MG63 (cell line): ENCODE measurements at regions not wholly inside any gene's neighbourhood (a gene's known extent, or its start where the extent isn't known, plus 50 kb on each side); places are given as distances from the start of the nearest gene placed in this dataset.

Experiments used
- DNase-seq: peaks from one replicate; pipeline ENCODE4 v3.0.0-alpha.2; 2020
- H3K27me3 ChIP-seq: fragments of 250-450 bp; sonication (Bioruptor Pico); 2 replicates; pipeline ENCODE4 v1.5.1; 2020; ENCODE audit warnings: mild to moderate bottlenecking, moderate library complexity
- H3K36me3 ChIP-seq: fragments of 250-450 bp; sonication (Bioruptor Pico); 2 replicates; pipeline ENCODE4 v1.5.1; 2020; ENCODE audit warnings: mild to moderate bottlenecking, moderate library complexity
- H3K4me3 ChIP-seq: fragments of 250-450 bp; sonication (Bioruptor Pico); 2 replicates; pipeline ENCODE4 v1.5.1; 2020; ENCODE audit warnings: mild to moderate bottlenecking, moderate library complexity
- H3K9me3 ChIP-seq: fragments of 250-450 bp; sonication (Bioruptor Pico); 2 replicates; pipeline ENCODE4 v1.5.1; 2020; ENCODE audit warnings: mild to moderate bottlenecking, moderate library complexity

DNA sequence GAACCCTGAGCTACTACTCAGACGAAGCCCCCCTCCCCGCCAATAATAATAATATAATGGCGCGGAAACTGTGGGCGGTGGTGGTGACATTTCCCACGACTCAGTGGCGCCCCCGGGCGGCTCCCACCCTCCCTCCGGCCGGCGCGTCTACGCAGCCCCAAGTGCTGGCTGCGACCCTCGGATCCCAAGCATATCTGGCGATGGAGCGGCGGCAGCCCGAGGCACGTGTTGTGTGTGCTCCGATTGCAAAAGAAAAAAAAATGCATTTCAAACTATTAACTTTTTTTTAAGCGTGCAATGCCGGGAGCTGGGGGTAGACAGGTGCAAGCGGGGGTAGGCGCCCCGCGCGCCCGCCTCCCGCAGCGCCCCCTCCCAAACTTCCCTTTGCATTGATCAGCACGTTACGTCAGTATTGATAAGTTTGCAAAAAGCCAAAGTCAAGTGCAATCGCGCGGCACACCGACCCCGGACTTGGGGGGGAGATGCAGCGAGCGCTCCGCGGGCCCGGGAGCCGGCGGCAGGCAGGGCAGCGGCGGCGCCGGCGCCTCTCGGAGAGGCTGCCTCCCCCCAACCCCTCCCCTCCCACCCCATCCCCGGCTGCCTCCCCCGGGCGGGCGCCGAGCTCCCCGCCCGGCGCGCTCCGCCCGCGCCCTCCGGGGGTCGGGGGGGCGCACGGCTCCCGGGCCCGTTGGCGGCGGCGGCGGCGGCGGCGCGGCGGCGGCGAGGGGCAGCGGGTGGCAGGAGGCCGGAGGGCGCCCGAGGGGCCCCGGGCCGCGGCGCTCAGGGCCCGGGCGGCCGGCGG, 113.1 kb upstream of the MYL2 start:
- Histone ChIP-seq H3K4me3 (no peak overlapping the region), H3K9me3 (no peaks in the 10 kb centered on the region), H3K27me3 (peaks cover 77% of the 10 kb centered on the region), H3K36me3 (no peaks in the 10 kb centered on the region)
- DNase-seq, result no peak

DNA sequence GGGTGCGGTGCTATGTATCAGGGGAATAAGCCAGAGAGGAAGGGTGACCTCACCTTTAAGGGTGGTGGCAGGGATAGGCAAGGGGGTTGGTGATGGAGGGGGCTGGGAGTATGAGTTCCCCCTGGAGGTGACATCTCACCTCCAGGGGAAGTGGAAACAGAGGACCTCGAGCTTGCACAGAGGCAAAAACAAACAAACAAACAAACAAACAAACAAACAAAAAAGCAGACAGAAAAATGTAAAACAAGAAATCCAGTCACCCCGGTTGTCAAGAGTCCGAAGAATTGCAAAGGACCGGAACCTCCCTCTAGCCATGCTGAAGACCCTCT, 112.2 kb upstream of the MYL2 start:
- H3K27me3 ChIP-seq, result peaks cover 70% of the 10 kb centered on the region
- H3K9me3 ChIP-seq, result no peaks in the 10 kb centered on the region
- no peak overlapping the region for H3K4me3 ChIP-seq
- no peak for DNase-seq
- no peaks in the 10 kb centered on the region for H3K36me3 ChIP-seq

- Histone ChIP-seq H3K4me3 (no peak overlapping the region), H3K9me3 (no peaks in the 10 kb centered on the region), H3K27me3 (peaks cover 70% of the 10 kb centered on the region), H3K36me3 (no peaks in the 10 kb centered on the region)
- DNase-seq, result no peak
Measured at GRCh38 chr12:111031916-111032590, 111.7 kb upstream of the MYL2 start.

- H3K9me3 ChIP-seq, result no peaks in the 10 kb centered on the region
- DNase-seq, result no peak
- H3K27me3 ChIP-seq, result peaks cover 71% of the 10 kb centered on the region
- H3K4me3 ChIP-seq, result no peak overlapping the region
- no peaks in the 10 kb centered on the region for H3K36me3 ChIP-seq
Measured at GRCh38 chr12:111030800-111031199, 110.4 kb upstream of the MYL2 start.

DNA sequence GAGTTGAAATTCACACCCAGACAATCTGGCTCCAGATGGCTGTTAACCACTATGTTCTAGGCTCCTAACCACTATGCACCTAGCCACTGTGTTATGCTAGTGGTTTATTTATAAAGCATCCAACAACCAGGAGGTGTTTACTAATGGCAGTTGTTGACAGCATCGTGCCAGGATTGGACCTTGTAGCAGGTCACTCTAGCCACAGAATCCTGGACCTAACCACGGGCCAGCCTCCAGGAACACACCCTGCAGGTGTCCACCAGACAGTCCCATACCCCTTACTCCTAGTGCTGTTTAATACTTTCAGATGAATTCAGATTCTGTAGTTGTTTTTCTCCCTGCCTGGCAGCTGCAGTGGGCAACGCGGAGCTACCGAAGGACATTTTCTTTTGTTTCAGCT, 109.4 kb upstream of the MYL2 start:
- DNase-seq, result no peak
- Histone ChIP-seq H3K36me3 (no peaks in the 10 kb centered on the region), H3K4me3 (no peak overlapping the region), H3K9me3 (no peaks in the 10 kb centered on the region), H3K27me3 (peaks cover 67% of the 10 kb centered on the region)

GRCh38 chr12:111029305-111029704, 108.9 kb upstream of the MYL2 start:
- peaks cover 64% of the 10 kb centered on the region for H3K27me3 ChIP-seq
- no peak overlapping the region for H3K4me3 ChIP-seq
- no peaks in the 10 kb centered on the region for H3K9me3 ChIP-seq
- no peaks in the 10 kb centered on the region for H3K36me3 ChIP-seq
- no peak for DNase-seq

DNA sequence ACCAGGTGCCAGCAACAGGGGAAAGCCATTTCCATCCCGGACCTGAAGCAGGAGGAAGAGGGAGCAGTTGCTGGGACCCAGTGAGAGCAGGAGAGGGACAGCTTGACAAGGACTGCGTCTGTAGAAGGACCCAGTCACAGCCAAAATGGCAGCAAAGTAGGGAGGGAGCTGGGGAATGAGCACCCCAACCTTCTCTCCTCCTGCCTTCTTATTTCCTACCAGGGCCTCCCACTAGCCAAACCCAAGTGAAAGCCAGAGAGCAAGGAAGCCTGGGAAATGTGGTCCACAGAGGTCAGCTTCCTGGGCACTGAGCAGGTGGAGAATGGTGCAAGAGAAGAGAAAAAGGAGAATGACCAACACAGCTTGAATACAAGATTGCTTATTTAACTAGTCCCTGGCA, 108.5 kb upstream of the MYL2 start:
- no peak overlapping the region for H3K4me3 ChIP-seq
- H3K9me3 ChIP-seq, result no peaks in the 10 kb centered on the region
- H3K27me3 ChIP-seq, result peaks cover 63% of the 10 kb centered on the region
- no peaks in the 10 kb centered on the region for H3K36me3 ChIP-seq
- no peak for DNase-seq

GRCh38 chr12:111027431-111027830, 107.1 kb upstream of the MYL2 start:
- Histone ChIP-seq H3K36me3 (no peaks in the 10 kb centered on the region), H3K27me3 (peaks cover 52% of the 10 kb centered on the region), H3K4me3 (no peak overlapping the region), H3K9me3 (no peaks in the 10 kb centered on the region)
- no peak for DNase-seq

GRCh38 chr12:111025792-111026430, 105.5 kb upstream of the MYL2 start:
- H3K4me3 ChIP-seq, result no peak overlapping the region
- no peaks in the 10 kb centered on the region for H3K36me3 ChIP-seq
- no peak for DNase-seq
- H3K9me3 ChIP-seq, result no peaks in the 10 kb centered on the region
- peaks cover 39% of the 10 kb centered on the region for H3K27me3 ChIP-seq

- Histone ChIP-seq H3K36me3 (no peaks in the 10 kb centered on the region), H3K4me3 (no peak overlapping the region), H3K27me3 (peaks cover 32% of the 10 kb centered on the region), H3K9me3 (no peaks in the 10 kb centered on the region)
- no peak for DNase-seq
Measured at GRCh38 chr12:111025301-111025700, 104.9 kb upstream of the MYL2 start.

GRCh38 chr12:111024205-111024801, 103.9 kb upstream of the MYL2 start:
- no peaks in the 10 kb centered on the region for H3K9me3 ChIP-seq
- H3K36me3 ChIP-seq, result no peaks in the 10 kb centered on the region
- peaks cover 31% of the 10 kb centered on the region for H3K27me3 ChIP-seq
- no peak overlapping the region for H3K4me3 ChIP-seq
- peak; percentile 54 for DNase-seq

GRCh38 chr12:111022386-111022785, 102.0 kb upstream of the MYL2 start:
- H3K9me3 ChIP-seq, result no peaks in the 10 kb centered on the region
- no peak for DNase-seq
- H3K36me3 ChIP-seq, result no peaks in the 10 kb centered on the region
- no peak overlapping the region for H3K4me3 ChIP-seq
- H3K27me3 ChIP-seq, result peaks cover 30% of the 10 kb centered on the region

- Histone ChIP-seq H3K4me3 (no peak overlapping the region), H3K9me3 (no peaks in the 10 kb centered on the region)
Measured at GRCh38 chr12:111014547-111014946, 94.2 kb upstream of the MYL2 start.

GRCh38 chr12:111012918-111013317, 92.5 kb upstream of the MYL2 start:
- no peaks in the 10 kb centered on the region for H3K36me3 ChIP-seq

More at GRCh38 chr12:111014547-111014946, 94.2 kb upstream of the MYL2 start:
- Histone ChIP-seq H3K36me3 (no peaks in the 10 kb centered on the region), H3K27me3 (peaks cover 18% of the 10 kb centered on the region)
- DNase-seq, result no peak

DNA sequence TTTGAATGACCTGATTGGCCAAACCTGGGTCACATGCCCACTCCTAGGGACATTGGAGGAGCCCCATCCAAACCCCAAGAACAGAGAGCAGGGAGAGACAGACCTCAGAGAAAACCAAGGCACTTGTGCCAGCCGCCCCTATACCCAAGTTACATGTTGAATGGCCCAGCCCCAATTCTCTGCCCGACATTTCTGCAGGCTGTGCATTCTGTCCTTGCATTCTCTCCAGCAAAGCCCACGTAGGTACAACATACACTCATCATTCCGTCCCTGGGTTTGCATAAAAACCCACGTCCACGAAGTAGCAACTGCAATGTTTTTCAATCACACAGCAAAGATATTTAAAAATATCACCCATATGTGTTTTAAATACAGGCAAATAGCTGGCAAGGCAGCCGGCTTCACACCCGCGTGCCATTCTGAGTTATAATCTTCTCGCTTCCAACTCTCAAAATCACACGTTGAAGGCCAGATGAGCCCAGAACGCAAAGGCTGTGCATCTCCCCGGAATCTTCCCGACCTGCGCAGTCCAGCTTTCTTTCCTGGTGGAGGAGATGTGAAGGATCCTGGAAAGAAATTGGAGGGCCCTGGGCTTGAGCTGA, 91.7 kb upstream of the MYL2 start:
- Histone ChIP-seq H3K27me3 (peaks cover 14% of the 10 kb centered on the region), H3K4me3 (no peak overlapping the region), H3K36me3 (no peaks in the 10 kb centered on the region), H3K9me3 (no peaks in the 10 kb centered on the region)
- no peak for DNase-seq

More at GRCh38 chr12:111012918-111013317, 92.5 kb upstream of the MYL2 start:
- Histone ChIP-seq H3K9me3 (no peaks in the 10 kb centered on the region), H3K27me3 (peaks cover 16% of the 10 kb centered on the region), H3K4me3 (no peak overlapping the region)
- no peak for DNase-seq

DNA sequence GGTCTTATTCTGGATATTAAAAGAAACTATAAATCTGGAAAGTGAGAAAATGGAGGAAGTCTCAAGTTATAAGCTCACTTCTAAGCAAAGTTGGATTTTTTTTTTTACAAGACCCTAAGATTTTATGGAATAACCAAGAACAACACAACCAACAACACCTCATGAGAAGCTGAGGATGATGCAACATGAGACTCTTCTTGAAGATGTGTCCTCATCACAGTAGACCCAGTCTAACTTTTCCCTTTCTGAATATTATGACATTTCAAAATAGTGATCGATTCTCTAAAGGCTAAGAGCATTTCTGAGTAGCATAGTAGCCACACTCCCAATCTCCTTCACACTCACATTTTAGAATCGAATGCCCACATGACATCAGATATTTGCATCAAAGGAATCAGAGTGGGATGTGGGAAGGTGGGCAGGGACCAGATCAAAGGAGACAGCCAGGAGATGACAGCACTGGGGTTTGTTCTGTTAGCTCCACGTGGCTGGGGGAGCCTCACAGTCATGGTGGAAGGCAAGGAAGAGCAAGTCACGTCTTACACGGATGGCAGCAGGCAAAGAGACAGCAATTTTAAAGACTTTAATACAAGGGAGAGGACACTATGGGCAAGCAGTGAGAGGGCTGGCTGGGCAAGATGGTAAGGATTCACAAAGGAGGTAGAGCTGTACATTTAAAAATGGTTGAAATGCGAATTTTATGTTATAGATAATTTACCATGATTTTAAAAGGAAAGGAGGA, 90.7 kb upstream of the MYL2 start:
- peaks cover 15% of the 10 kb centered on the region for H3K27me3 ChIP-seq
- DNase-seq, result no peak
- H3K36me3 ChIP-seq, result no peaks in the 10 kb centered on the region
- no peak overlapping the region for H3K4me3 ChIP-seq
- no peaks in the 10 kb centered on the region for H3K9me3 ChIP-seq
